ENCODE measurements at regions not wholly inside any gene's neighbourhood (a gene's known extent, or its start where the extent isn't known, plus 50 kb on each side); places are given as distances from the start of the nearest gene placed in this dataset.

DNA sequence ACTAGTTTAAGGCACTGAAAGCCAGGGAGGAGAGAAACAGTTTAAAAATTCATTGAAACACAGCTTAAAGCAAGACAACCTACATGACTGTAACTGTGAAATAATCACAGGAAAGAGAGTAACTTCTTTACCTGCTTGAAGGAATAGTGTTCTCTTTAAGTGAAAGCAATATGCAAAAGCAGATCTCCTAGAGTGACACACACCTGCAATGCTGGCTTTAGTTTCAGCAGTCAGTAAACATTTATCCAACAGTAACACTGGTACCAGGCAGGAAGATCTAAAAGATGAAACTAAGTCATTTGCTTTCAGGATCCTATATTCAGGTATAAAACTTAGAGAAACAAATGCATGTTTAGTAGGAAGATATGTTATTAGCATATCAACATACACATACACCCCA, 85.3 kb upstream of the PPM1H start:
- TF ChIP-seq, protein P1, sequence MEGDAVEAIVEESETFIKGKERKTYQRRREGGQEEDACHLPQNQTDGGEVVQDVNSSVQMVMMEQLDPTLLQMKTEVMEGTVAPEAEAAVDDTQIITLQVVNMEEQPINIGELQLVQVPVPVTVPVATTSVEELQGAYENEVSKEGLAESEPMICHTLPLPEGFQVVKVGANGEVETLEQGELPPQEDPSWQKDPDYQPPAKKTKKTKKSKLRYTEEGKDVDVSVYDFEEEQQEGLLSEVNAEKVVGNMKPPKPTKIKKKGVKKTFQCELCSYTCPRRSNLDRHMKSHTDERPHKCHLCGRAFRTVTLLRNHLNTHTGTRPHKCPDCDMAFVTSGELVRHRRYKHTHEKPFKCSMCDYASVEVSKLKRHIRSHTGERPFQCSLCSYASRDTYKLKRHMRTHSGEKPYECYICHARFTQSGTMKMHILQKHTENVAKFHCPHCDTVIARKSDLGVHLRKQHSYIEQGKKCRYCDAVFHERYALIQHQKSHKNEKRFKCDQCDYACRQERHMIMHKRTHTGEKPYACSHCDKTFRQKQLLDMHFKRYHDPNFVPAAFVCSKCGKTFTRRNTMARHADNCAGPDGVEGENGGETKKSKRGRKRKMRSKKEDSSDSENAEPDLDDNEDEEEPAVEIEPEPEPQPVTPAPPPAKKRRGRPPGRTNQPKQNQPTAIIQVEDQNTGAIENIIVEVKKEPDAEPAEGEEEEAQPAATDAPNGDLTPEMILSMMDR (IDR thresholded peaks at IDR 0.05), result no peak
- no peak for TF ChIP-seq POLR2A (IDR thresholded peaks at IDR 0.05)
